ENCODE measurements at regions not wholly inside any gene's neighbourhood (a gene's known extent, or its start where the extent isn't known, plus 50 kb on each side); places are given as distances from the start of the nearest gene placed in this dataset.

DNA sequence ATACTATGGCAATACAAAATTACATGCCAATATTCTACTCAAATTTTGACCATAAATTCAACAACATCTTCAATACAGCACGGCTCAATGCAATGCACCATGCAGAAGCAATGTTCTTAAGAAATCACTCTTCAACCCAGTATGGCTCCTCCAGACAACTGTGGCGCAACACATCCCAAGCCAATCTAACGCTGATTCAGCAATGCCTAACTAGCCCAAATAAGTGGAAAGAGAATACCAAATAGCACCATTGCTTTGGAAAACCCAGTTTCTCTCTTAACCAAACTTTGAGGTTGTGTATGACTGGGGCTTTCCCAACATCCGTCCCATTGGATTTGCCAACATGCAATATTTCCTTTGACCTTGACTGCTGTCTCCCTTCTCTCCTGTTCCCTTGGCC lies 211.1 kb upstream of the TBX3 start:
- intact Hi-C loops (cut with DNase I; ENCODE audit: low total_unique reads): no loop called here
- TF ChIP-seq, protein P1, sequence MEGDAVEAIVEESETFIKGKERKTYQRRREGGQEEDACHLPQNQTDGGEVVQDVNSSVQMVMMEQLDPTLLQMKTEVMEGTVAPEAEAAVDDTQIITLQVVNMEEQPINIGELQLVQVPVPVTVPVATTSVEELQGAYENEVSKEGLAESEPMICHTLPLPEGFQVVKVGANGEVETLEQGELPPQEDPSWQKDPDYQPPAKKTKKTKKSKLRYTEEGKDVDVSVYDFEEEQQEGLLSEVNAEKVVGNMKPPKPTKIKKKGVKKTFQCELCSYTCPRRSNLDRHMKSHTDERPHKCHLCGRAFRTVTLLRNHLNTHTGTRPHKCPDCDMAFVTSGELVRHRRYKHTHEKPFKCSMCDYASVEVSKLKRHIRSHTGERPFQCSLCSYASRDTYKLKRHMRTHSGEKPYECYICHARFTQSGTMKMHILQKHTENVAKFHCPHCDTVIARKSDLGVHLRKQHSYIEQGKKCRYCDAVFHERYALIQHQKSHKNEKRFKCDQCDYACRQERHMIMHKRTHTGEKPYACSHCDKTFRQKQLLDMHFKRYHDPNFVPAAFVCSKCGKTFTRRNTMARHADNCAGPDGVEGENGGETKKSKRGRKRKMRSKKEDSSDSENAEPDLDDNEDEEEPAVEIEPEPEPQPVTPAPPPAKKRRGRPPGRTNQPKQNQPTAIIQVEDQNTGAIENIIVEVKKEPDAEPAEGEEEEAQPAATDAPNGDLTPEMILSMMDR (IDR thresholded peaks at IDR 0.05 in 4 of 5, conservative IDR thresholded peaks at IDR 0.05 in 1 of 5): no peak
- no peak for TF ChIP-seq POLR2A (IDR thresholded peaks at IDR 0.05)
- Histone ChIP-seq H3K27me3 (no peaks in the 10 kb centered on the region), H3K4me3 (no peak overlapping the region), H3K27ac (no peak overlapping the region), H3K36me3 (no peaks in the 10 kb centered on the region), H3K4me1 (no peaks in the 10 kb centered on the region), H3K9me3 (no peaks in the 10 kb centered on the region)
- in situ Hi-C loops (cut with MboI; ENCODE audit: low sequenced_read_pairs in 4 of 4): no loop called here
- ATAC-seq (no peak), DNase-seq (no peak)

DNA sequence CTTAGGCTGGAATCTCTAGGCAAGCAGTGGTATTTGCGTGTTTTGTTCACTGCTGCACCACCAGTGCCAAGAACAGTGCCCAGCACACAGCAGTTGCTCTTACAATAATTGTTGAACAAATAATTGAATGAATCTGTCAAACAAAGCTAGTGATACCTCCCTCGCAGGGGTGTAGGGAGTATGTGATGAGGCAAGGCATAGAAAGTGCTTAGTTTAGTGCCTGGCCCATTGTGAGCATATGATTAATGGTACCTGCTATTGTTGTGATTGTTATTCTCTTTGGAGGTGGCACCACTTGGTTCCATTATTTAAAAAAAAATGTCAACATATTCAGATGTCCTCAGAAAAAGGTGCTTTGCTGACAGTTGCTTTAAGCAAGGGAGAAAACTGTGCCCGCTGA lies 210.1 kb upstream of the TBX3 start:
- no peaks in the 10 kb centered on the region for H3K9me3 ChIP-seq
- no peaks in the 10 kb centered on the region for H3K4me1 ChIP-seq
- H3K27me3 ChIP-seq: no peaks in the 10 kb centered on the region
- no peak overlapping the region for H3K27ac ChIP-seq
- TF ChIP-seq, protein P1 (IDR thresholded peaks at IDR 0.05 in 4 of 5, conservative IDR thresholded peaks at IDR 0.05 in 1 of 5): no peak
- TF ChIP-seq POLR2A (IDR thresholded peaks at IDR 0.05): no peak
- no peaks in the 10 kb centered on the region for H3K36me3 ChIP-seq
- ATAC-seq (no peak), DNase-seq (no peak)
- in situ Hi-C loops (cut with MboI; ENCODE audit: low sequenced_read_pairs in 4 of 4): no loop called here
- intact Hi-C loops (cut with DNase I; ENCODE audit: low total_unique reads): no loop called here
- no peak overlapping the region for H3K4me3 ChIP-seq

DNA sequence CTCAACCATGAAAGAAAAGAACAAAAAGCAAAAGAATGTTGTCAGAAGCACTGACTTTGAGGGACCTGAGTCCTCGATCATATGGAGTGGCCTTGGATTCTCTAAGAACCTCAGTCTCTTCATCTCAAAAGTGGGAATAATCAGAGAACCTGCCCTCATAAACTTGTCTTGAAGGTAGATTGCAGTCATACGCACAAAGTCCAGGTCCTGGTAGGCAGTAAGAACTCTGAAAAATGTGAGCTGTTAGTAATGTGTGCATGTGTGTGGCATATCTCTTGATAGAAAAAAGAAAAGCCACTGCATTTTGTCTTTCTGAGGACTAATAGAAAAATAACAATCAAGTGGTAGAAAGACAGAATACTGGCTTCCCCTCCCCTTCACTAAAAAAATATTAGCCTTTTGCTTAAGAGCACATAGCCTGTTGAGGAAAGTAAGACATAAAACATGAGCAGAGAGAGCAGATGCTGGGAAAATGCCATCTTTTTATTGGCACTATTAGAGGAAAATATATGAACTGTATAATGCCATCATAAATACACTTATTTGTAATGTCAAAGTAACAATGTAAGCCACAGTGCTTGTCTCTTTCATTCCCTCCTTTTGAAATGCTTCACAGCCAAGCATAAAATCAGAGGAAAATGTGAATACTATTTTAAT lies 205.1 kb upstream of the TBX3 start:
- H3K9me3 ChIP-seq: no peaks in the 10 kb centered on the region
- no peak overlapping the region for H3K27ac ChIP-seq
- H3K4me1 ChIP-seq: no peaks in the 10 kb centered on the region
- TF ChIP-seq, protein P1 (IDR thresholded peaks at IDR 0.05 in 4 of 5, conservative IDR thresholded peaks at IDR 0.05 in 1 of 5): no peak
- no peak for TF ChIP-seq POLR2A (IDR thresholded peaks at IDR 0.05)
- H3K27me3 ChIP-seq: peaks cover 0 to 3% (median 0%) of the 10 kb centered on the region in 3 donors
- DNase-seq: no peak
- in situ Hi-C loops (cut with MboI; ENCODE audit: low sequenced_read_pairs in 4 of 4): no loop called here
- no peak for ATAC-seq
- no peak overlapping the region for H3K4me3 ChIP-seq
- H3K36me3 ChIP-seq: no peaks in the 10 kb centered on the region
- intact Hi-C loops (cut with DNase I; ENCODE audit: low total_unique reads): no loop called here

DNA sequence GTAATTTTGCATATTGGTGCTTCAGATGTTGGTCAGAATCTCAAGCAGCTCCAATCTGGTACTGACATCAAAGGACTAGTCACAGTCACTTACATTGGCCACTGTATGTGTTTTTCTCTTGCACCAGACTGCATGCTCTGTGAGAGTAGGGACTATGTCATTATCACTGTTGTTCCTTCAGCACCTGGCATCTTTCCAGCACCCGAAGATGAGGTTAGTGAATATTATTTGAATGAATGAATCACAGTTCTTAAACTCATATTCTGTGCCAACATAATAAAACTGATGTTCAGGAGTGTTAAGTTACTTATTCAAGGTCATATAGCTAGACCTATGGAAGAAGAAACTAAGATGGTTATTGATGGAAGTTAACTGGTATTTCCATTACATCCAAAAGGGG lies 204.5 kb upstream of the TBX3 start:
- no peak overlapping the region for H3K27ac ChIP-seq
- no peaks in the 10 kb centered on the region for H3K4me1 ChIP-seq
- intact Hi-C loops (cut with DNase I; ENCODE audit: low total_unique reads) (no loop called here), in situ Hi-C loops (cut with MboI; ENCODE audit: low sequenced_read_pairs in 4 of 4) (no loop called here)
- no peaks in the 10 kb centered on the region for H3K36me3 ChIP-seq
- no peak for DNase-seq
- no peak for ATAC-seq
- H3K27me3 ChIP-seq: peaks cover 0 to 3% (median 0%) of the 10 kb centered on the region in 3 donors
- H3K9me3 ChIP-seq: no peaks in the 10 kb centered on the region
- TF ChIP-seq POLR2A (IDR thresholded peaks at IDR 0.05): no peak
- TF ChIP-seq, protein P1 (IDR thresholded peaks at IDR 0.05 in 4 of 5, conservative IDR thresholded peaks at IDR 0.05 in 1 of 5): no peak
- H3K4me3 ChIP-seq: no peak overlapping the region

DNA sequence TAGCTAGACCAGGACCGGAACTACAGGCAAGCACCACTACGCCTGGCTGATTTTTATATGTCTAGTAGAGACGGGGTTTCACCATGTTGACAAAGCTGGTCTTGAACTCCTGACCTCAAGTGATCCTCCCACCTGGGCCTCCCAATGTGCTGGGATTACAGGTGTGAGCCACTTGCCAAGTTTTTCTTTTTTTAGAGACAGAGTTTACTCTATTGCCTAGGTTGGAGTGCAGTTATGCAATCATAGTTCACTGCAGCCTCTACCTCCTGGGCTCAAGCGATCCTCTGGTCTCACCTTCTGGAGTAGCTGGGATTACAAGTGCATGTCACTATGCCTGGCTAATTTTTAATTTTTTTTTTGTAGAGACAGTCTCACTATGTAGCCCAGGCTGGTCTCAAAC lies 201.5 kb upstream of the TBX3 start:
- Histone ChIP-seq H3K36me3 (no peaks in the 10 kb centered on the region), H3K4me1 (no peaks in the 10 kb centered on the region), H3K4me3 (no peak overlapping the region), H3K27ac (no peak overlapping the region), H3K27me3 (peaks cover 0 to 3% (median 0%) of the 10 kb centered on the region in 3 donors), H3K9me3 (no peaks in the 10 kb centered on the region)
- ATAC-seq: no peak
- intact Hi-C loops (cut with DNase I; ENCODE audit: low total_unique reads): no loop called here
- in situ Hi-C loops (cut with MboI; ENCODE audit: low sequenced_read_pairs in 4 of 4): no loop called here
- no peak for TF ChIP-seq POLR2A (IDR thresholded peaks at IDR 0.05)
- TF ChIP-seq, protein P1 (IDR thresholded peaks at IDR 0.05 in 4 of 5, conservative IDR thresholded peaks at IDR 0.05 in 1 of 5): no peak
- no peak for DNase-seq

Measured in gastrocnemius medialis (tissue), 4 donors.